ENCODE measurements at regions not wholly inside any gene's neighbourhood (a gene's known extent, or its start where the extent isn't known, plus 50 kb on each side); places are given as distances from the start of the nearest gene placed in this dataset.

- no peak overlapping the region for H3K4me2 ChIP-seq (ENCODE audit: low read length)
- no peak overlapping the region for H3K27ac ChIP-seq (ENCODE audit: low read depth, low read length, poor library complexity, severe bottlenecking)
- TF ChIP-seq EZH2 (IDR thresholded peaks at IDR 0.05; ENCODE audit: borderline replicate concordance, low read length) (no peak), CTCF (IDR thresholded peaks at IDR 0.05; ENCODE audit: low read length) (no peak)
- no peaks in the 10 kb centered on the region for H3F3A ChIP-seq (ENCODE audit: insufficient read depth, low read length)
- H4K20me1 ChIP-seq (ENCODE audit: insufficient read depth, low read length) = no peaks in the 10 kb centered on the region
- no peaks in the 10 kb centered on the region for H3K9me3 ChIP-seq (ENCODE audit: low read length)
- H3K27me3 ChIP-seq (ENCODE audit: insufficient read depth, low read length) = no peaks in the 10 kb centered on the region
- no peaks in the 10 kb centered on the region for H3K9me2 ChIP-seq (ENCODE audit: low read depth, low read length)
- H3K79me2 ChIP-seq (ENCODE audit: insufficient read depth, low read length) = no peaks in the 10 kb centered on the region
- no peaks in the 10 kb centered on the region for H3K4me1 ChIP-seq (ENCODE audit: insufficient read depth, low read length, severe bottlenecking)
- H3K36me3 ChIP-seq (ENCODE audit: insufficient read depth, low read length) = no peaks in the 10 kb centered on the region
- H3K9ac ChIP-seq (ENCODE audit: low read length) = no peak overlapping the region
- no peak overlapping the region for H2AFZ ChIP-seq (ENCODE audit: low read length)
- H3K4me3 ChIP-seq (ENCODE audit: low read depth, low read length, poor library complexity, severe bottlenecking) = no peak overlapping the region
Measured at GRCh38 chr10:78408671-78409472, 375.2 kb downstream of the RPS24 start.

GRCh38 chr10:78410046-78410965, 376.6 kb downstream of the RPS24 start:
- TF ChIP-seq CTCF (IDR thresholded peaks at IDR 0.05; ENCODE audit: low read length) = no peak
- TF ChIP-seq EZH2 (IDR thresholded peaks at IDR 0.05; ENCODE audit: borderline replicate concordance, low read length) = no peak
- Histone ChIP-seq H3K36me3 (ENCODE audit: insufficient read depth, low read length) (no peaks in the 10 kb centered on the region), H3K9me3 (ENCODE audit: low read length) (no peaks in the 10 kb centered on the region), H3K27ac (ENCODE audit: low read depth, low read length, poor library complexity, severe bottlenecking) (no peak overlapping the region), H3F3A (ENCODE audit: insufficient read depth, low read length) (no peaks in the 10 kb centered on the region), H3K9ac (ENCODE audit: low read length) (no peak overlapping the region), H3K4me3 (ENCODE audit: low read depth, low read length, poor library complexity, severe bottlenecking) (no peak overlapping the region), H3K4me2 (ENCODE audit: low read length) (no peak overlapping the region), H2AFZ (ENCODE audit: low read length) (no peak overlapping the region), H3K9me2 (ENCODE audit: low read depth, low read length) (no peaks in the 10 kb centered on the region), H3K27me3 (ENCODE audit: insufficient read depth, low read length) (no peaks in the 10 kb centered on the region), H3K79me2 (ENCODE audit: insufficient read depth, low read length) (no peaks in the 10 kb centered on the region), H3K4me1 (ENCODE audit: insufficient read depth, low read length, severe bottlenecking) (no peaks in the 10 kb centered on the region), H4K20me1 (ENCODE audit: insufficient read depth, low read length) (no peaks in the 10 kb centered on the region)

GRCh38 chr10:78411716-78412115, 378.1 kb downstream of the RPS24 start:
- Histone ChIP-seq H3K9me2 (ENCODE audit: low read depth, low read length) (no peaks in the 10 kb centered on the region), H3K27ac (ENCODE audit: low read depth, low read length, poor library complexity, severe bottlenecking) (no peak overlapping the region), H3K4me1 (ENCODE audit: insufficient read depth, low read length, severe bottlenecking) (no peaks in the 10 kb centered on the region), H3K79me2 (ENCODE audit: insufficient read depth, low read length) (no peaks in the 10 kb centered on the region), H4K20me1 (ENCODE audit: insufficient read depth, low read length) (no peaks in the 10 kb centered on the region), H3K4me3 (ENCODE audit: low read depth, low read length, poor library complexity, severe bottlenecking) (no peak overlapping the region), H3K27me3 (ENCODE audit: insufficient read depth, low read length) (no peaks in the 10 kb centered on the region), H2AFZ (ENCODE audit: low read length) (no peak overlapping the region), H3K9ac (ENCODE audit: low read length) (no peak overlapping the region), H3K36me3 (ENCODE audit: insufficient read depth, low read length) (no peaks in the 10 kb centered on the region), H3K9me3 (ENCODE audit: low read length) (no peaks in the 10 kb centered on the region), H3F3A (ENCODE audit: insufficient read depth, low read length) (no peaks in the 10 kb centered on the region), H3K4me2 (ENCODE audit: low read length) (no peak overlapping the region)
- TF ChIP-seq CTCF (IDR thresholded peaks at IDR 0.05; ENCODE audit: low read length) (no peak), EZH2 (IDR thresholded peaks at IDR 0.05; ENCODE audit: borderline replicate concordance, low read length) (no peak)
